ENCODE measurements at regions not wholly inside any gene's neighbourhood (a gene's known extent, or its start where the extent isn't known, plus 50 kb on each side); places are given as distances from the start of the nearest gene placed in this dataset.
A peak's percentile ranks its signal among the peaks of the same experiment; 100 is the strongest.

- H3K9me3 ChIP-seq (ENCODE audit: low read depth, low read length) = no peaks in the 10 kb centered on the region
- no peak overlapping the region for H3K27ac ChIP-seq
- TF ChIP-seq POLR2AphosphoS5 (IDR thresholded peaks at IDR 0.05; ENCODE audit: borderline replicate concordance, low read depth, low read length) = no peak
- TF ChIP-seq FOXP2 (optimal IDR thresholded peaks at IDR 0.05; ENCODE audit: control extremely low read depth, extremely low read length, insufficient read depth) = no peak
- TF ChIP-seq EZH2 (IDR thresholded peaks at IDR 0.05) = no peak
- H3K9ac ChIP-seq (ENCODE audit: insufficient read length) = no peak overlapping the region
- no peaks in the 10 kb centered on the region for H3K36me3 ChIP-seq (ENCODE audit: insufficient read depth, low read length)
- H3K4me3 ChIP-seq = no peak overlapping the region
- no peak for DNase-seq (ENCODE audit: low read depth, low spot score)
These were observed 131.0 kb upstream of the RORB start for GRCh38 chr9:74366111-74366510.

GRCh38 chr9:74369844-74370243, 127.3 kb upstream of the RORB start:
- Histone ChIP-seq H3K36me3 (ENCODE audit: insufficient read depth, low read length) (no peaks in the 10 kb centered on the region), H3K9me3 (ENCODE audit: low read depth, low read length) (no peaks in the 10 kb centered on the region), H3K4me3 (no peak overlapping the region), H3K27ac (no peak overlapping the region), H3K9ac (ENCODE audit: insufficient read length) (no peak overlapping the region)
- TF ChIP-seq POLR2AphosphoS5 (IDR thresholded peaks at IDR 0.05; ENCODE audit: borderline replicate concordance, low read depth, low read length) (no peak), EZH2 (IDR thresholded peaks at IDR 0.05) (no peak), FOXP2 (optimal IDR thresholded peaks at IDR 0.05; ENCODE audit: control extremely low read depth, extremely low read length, insufficient read depth) (no peak)
- DNase-seq (ENCODE audit: low read depth, low spot score) = no peak

- no peak for DNase-seq (ENCODE audit: low read depth, low spot score)
- Histone ChIP-seq H3K27ac (no peak overlapping the region), H3K9me3 (ENCODE audit: low read depth, low read length) (no peaks in the 10 kb centered on the region), H3K9ac (ENCODE audit: insufficient read length) (no peak overlapping the region), H3K4me3 (no peak overlapping the region), H3K36me3 (ENCODE audit: insufficient read depth, low read length) (no peaks in the 10 kb centered on the region)
- TF ChIP-seq EZH2 (IDR thresholded peaks at IDR 0.05) (no peak), POLR2AphosphoS5 (IDR thresholded peaks at IDR 0.05; ENCODE audit: borderline replicate concordance, low read depth, low read length) (no peak), FOXP2 (optimal IDR thresholded peaks at IDR 0.05; ENCODE audit: control extremely low read depth, extremely low read length, insufficient read depth) (no peak)
These were observed 123.8 kb upstream of the RORB start for GRCh38 chr9:74373348-74373747.

- Histone ChIP-seq H3K27ac (no peak overlapping the region), H3K4me3 (no peak overlapping the region), H3K9ac (ENCODE audit: insufficient read length) (no peak overlapping the region), H3K36me3 (ENCODE audit: insufficient read depth, low read length) (no peaks in the 10 kb centered on the region), H3K9me3 (ENCODE audit: low read depth, low read length) (no peaks in the 10 kb centered on the region)
- peak; percentile 12 for DNase-seq (ENCODE audit: low read depth, low spot score)
- TF ChIP-seq POLR2AphosphoS5 (IDR thresholded peaks at IDR 0.05; ENCODE audit: borderline replicate concordance, low read depth, low read length) (no peak), EZH2 (IDR thresholded peaks at IDR 0.05) (no peak), FOXP2 (optimal IDR thresholded peaks at IDR 0.05; ENCODE audit: control extremely low read depth, extremely low read length, insufficient read depth) (no peak)
These were observed 117.4 kb upstream of the RORB start for GRCh38 chr9:74379718-74380117.

- H3K9me3 ChIP-seq (ENCODE audit: low read depth, low read length) = no peaks in the 10 kb centered on the region
- H3K4me3 ChIP-seq = no peak overlapping the region
- no peak for DNase-seq (ENCODE audit: low read depth, low spot score)
- H3K27ac ChIP-seq = no peak overlapping the region
- H3K36me3 ChIP-seq (ENCODE audit: insufficient read depth, low read length) = no peaks in the 10 kb centered on the region
- H3K9ac ChIP-seq (ENCODE audit: insufficient read length) = no peak overlapping the region
- no peak for TF ChIP-seq FOXP2 (optimal IDR thresholded peaks at IDR 0.05; ENCODE audit: control extremely low read depth, extremely low read length, insufficient read depth)
These were observed 105.3 kb upstream of the RORB start for GRCh38 chr9:74391816-74392215.

GRCh38 chr9:74403581-74403980, 93.6 kb upstream of the RORB start:
- Histone ChIP-seq H3K9me3 (ENCODE audit: low read depth, low read length) (no peaks in the 10 kb centered on the region), H3K9ac (ENCODE audit: insufficient read length) (no peak overlapping the region), H3K27ac (no peak overlapping the region), H3K36me3 (ENCODE audit: insufficient read depth, low read length) (no peaks in the 10 kb centered on the region), H3K4me3 (no peak overlapping the region)
- DNase-seq (ENCODE audit: low read depth, low spot score) = no peak
- no peak for TF ChIP-seq EZH2 (IDR thresholded peaks at IDR 0.05)
- TF ChIP-seq FOXP2 (optimal IDR thresholded peaks at IDR 0.05; ENCODE audit: control extremely low read depth, extremely low read length, insufficient read depth) = no peak
- TF ChIP-seq POLR2AphosphoS5 (IDR thresholded peaks at IDR 0.05; ENCODE audit: borderline replicate concordance, low read depth, low read length) = no peak

- TF ChIP-seq EZH2 (IDR thresholded peaks at IDR 0.05) (no peak), POLR2AphosphoS5 (IDR thresholded peaks at IDR 0.05; ENCODE audit: borderline replicate concordance, low read depth, low read length) (no peak), FOXP2 (optimal IDR thresholded peaks at IDR 0.05; ENCODE audit: control extremely low read depth, extremely low read length, insufficient read depth) (no peak)
- Histone ChIP-seq H3K9ac (ENCODE audit: insufficient read length) (no peak overlapping the region), H3K4me3 (no peak overlapping the region), H3K36me3 (ENCODE audit: insufficient read depth, low read length) (no peaks in the 10 kb centered on the region), H3K27ac (no peak overlapping the region), H3K9me3 (ENCODE audit: low read depth, low read length) (no peaks in the 10 kb centered on the region)
- DNase-seq (ENCODE audit: low read depth, low spot score) = no peak
These were observed 92.5 kb upstream of the RORB start for GRCh38 chr9:74404620-74405019.

GRCh38 chr9:74407166-74407565, 90.0 kb upstream of the RORB start:
- TF ChIP-seq POLR2AphosphoS5 (IDR thresholded peaks at IDR 0.05; ENCODE audit: borderline replicate concordance, low read depth, low read length) (no peak), EZH2 (IDR thresholded peaks at IDR 0.05) (no peak), FOXP2 (optimal IDR thresholded peaks at IDR 0.05; ENCODE audit: control extremely low read depth, extremely low read length, insufficient read depth) (no peak)

GRCh38 chr9:74412236-74412979, 84.7 kb upstream of the RORB start:
- TF ChIP-seq FOXP2 (optimal IDR thresholded peaks at IDR 0.05; ENCODE audit: control extremely low read depth, extremely low read length, insufficient read depth) = no peak
- no peak for TF ChIP-seq EZH2 (IDR thresholded peaks at IDR 0.05)
- TF ChIP-seq POLR2AphosphoS5 (IDR thresholded peaks at IDR 0.05; ENCODE audit: borderline replicate concordance, low read depth, low read length) = no peak
- H3K27ac ChIP-seq = no peak overlapping the region
- no peak for DNase-seq (ENCODE audit: low read depth, low spot score)
- H3K4me3 ChIP-seq = no peak overlapping the region
- no peak overlapping the region for H3K9ac ChIP-seq (ENCODE audit: insufficient read length)
- no peaks in the 10 kb centered on the region for H3K36me3 ChIP-seq (ENCODE audit: insufficient read depth, low read length)
- H3K9me3 ChIP-seq (ENCODE audit: low read depth, low read length) = no peaks in the 10 kb centered on the region

More at GRCh38 chr9:74407166-74407565, 90.0 kb upstream of the RORB start:
- no peak overlapping the region for H3K27ac ChIP-seq
- no peak overlapping the region for H3K9ac ChIP-seq (ENCODE audit: insufficient read length)
- no peak overlapping the region for H3K4me3 ChIP-seq
- H3K36me3 ChIP-seq (ENCODE audit: insufficient read depth, low read length) = no peaks in the 10 kb centered on the region
- DNase-seq (ENCODE audit: low read depth, low spot score) = no peak
- no peaks in the 10 kb centered on the region for H3K9me3 ChIP-seq (ENCODE audit: low read depth, low read length)
